DMS 273 (cell line): ENCODE measurements at regions not wholly inside any gene's neighbourhood (a gene's known extent, or its start where the extent isn't known, plus 50 kb on each side); places are given as distances from the start of the nearest gene placed in this dataset.

ENCODE experiments used
- DNase-seq: peaks from one replicate; lab custom pipeline; 2025; ENCODE audit not compliant: unreplicated experiment; lab: John Stamatoyannopoulos, UW

DNA sequence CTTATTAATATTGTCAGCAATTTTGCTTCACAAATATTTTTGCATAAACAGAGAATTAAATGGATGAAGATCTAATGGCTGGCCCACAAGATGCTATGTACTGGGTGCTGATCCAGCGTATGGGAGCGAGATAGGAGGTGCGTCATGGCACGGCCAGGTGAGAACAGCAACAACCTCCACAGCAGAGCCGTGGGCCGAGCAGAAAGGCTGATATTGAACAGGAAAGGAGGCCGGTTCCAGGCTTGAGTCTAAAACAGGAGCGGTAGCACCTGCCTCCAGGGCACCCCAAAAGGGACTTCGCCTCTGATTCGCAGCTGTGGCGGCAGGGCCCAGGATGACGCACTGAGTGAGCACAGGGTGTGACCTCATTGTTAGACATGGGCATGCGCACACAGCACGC, 1502.1 kb downstream of the TBC1D22A start:
- DNase-seq, result no peak

DNA sequence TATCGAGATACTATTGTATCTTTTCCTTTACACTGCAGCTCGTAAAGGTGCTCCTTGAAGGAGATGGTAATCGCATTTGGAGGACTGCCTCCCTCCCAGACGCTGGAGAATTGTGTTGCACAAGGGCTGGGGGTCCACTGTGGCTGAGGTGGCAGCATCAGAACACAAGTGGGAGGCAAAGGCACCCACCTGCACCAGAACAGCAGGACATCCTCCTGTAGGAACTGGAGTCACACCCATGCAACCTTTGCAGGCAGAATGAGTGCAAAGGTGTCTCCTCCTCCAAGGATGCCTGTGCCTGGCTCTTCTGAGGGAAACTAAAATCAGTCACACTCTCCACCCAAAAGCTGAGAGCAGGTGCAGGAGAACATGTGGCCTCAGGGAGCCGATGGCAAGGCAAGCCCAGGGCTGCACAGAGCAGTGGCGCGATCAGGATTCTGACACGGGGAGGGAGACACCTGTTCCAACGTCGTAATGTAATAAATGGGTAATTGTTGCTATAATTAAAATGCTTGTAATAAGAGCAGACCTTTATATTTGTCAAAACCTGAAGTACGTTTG, 1501.4 kb downstream of the TBC1D22A start:
- no peak for DNase-seq

DNA sequence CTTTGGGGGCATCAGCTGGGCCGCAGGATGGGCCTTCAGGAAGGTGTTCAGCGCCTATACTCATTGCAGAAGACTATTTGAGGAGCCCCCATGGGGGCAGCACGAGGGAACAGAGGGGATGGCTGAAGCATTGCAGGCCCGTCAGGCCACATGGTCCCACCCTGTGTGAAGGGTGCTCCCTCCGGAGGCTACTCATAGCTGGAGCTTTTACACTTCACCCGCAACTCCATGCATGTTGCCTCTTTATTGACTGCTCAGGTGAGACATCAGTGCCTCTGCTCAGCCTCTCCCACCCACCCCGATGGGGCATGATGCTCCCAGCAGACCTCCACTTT, 1500.9 kb downstream of the TBC1D22A start:
- DNase-seq, result no peak

DNA sequence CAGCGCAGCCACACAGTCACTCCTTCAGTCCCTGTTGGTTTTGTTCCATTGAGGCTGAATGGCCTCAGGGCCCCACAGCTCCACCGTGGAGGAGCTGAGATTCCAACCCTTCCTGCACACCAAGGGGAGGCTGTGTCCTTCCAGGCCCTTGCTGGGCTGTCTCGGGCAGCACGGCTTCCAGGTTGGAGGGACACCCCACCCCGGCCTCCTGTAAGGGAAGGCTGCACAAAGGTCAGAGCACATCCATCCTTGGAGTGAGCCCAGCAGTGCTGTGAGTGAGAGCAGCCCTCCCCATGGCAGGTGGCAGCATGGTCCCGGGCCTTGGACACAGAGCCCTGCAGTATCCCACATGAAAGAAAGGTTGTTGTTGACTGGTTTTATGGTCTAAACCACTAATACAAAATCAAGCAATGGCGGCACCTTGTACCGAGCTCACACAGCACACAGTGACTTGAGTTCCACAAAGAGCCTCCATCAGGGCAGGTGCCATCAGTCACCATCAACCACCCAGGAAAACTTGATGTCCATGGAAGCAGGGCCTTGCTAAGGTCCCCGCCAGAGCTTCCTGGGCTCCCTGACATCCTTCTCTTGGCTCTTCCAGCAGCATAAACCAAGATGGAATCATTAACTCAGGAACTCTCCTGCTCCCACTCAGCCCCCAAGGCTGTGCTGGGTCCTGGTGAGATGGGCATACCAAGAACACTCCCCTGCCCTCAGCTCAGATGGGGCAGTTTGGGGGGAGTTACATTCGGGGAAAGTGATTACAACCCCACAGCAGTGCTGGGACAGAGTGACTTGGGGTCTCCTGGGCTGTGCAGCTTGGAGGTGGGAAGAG, 1500.4 kb downstream of the TBC1D22A start:
- DNase-seq, result no peak

DNA sequence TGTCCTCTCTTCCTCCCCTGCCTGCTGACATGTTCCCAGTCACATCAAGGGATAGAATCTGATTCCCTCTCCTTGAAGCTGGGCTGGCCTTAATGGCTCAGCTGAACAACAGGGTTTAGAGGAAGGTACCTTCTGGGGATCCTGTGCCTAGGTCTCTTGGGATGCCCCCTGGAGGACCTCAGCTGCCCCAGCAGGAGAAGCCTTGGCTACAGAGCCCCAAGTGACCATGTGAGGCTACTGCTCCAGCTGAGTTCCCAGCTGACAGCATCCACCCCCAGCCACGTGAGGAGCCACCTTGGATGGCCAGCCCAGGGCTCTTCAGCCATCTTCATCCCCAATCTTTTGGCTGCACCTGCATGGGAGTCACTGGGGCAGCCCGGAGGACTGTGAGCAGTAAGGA, 1499.3 kb downstream of the TBC1D22A start:
- no peak for DNase-seq

DNA sequence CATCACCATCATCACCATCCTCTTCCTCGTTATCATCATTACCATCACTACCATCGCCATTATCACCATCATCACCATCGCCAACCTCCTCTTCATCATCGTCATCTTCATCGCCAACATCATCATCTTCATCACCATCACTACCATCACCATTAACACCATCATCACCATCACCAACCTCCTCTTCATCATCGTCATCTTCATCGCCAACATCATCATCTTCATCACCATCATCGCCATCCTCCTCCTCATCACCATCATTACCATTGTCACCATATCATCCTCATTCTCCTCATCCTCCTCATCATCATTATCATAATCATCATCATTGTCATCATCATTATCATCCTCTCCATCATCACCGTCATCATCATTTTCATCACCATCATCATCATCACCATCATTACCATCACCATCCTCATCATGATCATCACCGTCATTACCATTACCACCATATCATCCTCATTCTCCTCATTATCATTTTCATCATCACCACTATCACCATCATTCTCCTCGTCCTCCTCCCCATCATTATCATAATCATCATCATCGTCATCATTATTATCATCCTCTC, 1498.7 kb downstream of the TBC1D22A start:
- DNase-seq, result no peak

DNA sequence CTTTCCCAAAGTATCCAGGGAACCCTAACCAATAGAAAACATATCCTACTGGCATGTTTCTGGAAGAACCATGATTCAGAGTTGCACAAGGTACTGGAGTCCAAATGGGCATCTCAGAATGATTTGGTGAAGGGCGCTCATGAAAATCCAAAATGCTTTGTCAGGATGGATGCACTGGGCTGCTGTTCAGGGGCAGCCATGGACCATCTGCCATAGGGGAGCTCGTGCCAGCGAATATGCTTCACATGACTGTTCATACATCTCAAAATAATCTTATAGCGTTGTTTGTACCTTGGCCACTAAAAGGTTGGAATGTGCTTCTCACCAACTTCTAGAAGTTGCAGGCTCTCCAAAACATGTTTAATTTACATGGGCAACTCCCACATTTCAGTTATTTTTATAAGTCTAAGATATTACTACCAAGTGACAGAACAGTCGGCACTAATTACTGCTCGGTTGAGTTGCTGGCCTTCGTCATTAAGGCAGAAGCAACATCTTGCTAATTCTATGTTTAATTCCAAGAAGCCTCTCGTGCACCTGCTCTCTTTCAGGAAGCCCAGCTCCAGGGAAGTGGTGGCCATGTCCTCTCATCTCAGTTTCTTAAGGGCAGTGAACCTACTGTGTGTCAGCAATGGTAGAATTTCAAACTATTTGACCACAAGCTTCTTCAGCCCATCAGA, 1497.7 kb downstream of the TBC1D22A start:
- DNase-seq, result peak; percentile 64

DNA sequence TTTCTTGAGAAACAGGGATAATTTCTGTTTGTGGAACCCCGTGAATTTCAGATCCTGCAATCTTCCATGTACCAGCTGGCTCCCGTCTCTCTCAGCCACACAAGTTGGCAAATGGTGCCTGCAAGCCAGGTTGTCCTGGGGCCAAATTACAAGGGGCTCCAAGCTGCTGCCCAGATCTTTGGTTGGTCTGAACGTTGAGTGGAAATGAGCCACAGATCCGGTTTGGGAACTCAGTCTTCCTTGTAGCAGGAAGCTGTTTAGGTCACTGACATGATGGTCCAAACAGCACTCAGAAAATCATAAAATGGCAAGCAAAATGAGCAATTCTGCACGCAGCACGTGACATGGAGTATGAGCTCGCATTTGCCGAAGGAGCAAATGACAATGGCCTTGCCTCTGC, 1496.4 kb downstream of the TBC1D22A start:
- DNase-seq, result peak; percentile 56

DNA sequence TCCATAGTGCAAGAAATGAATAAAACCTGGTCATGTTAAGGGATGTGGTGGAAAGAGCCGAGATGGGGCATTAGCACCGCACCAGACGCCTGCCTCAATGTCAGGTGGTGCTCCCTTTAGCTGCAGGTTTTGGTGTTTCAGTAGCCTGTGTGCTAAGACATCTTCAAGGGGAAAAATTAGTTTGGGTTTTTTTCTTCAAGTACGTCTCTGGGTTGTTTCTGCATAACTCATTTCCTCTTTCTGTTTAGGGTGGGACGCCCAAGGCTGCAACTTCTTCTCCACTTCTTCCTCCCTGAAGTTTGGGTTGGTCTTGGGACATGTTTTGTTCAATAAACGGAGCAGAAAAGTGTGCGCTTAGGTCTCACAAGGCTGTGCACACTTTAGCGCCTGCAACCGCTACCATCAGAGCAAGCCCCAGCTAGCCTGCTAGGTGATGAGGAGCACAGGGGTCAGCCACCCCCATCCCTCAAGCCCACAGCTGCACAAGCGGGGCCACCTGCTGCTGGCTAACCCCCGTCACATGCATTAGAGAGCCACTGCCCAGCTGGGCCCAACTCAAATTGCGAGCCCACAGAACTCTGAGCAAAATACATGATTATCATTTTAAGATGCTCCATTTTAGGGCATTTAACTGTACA, 1495.7 kb downstream of the TBC1D22A start:
- DNase-seq, result peak; percentile 12

DNA sequence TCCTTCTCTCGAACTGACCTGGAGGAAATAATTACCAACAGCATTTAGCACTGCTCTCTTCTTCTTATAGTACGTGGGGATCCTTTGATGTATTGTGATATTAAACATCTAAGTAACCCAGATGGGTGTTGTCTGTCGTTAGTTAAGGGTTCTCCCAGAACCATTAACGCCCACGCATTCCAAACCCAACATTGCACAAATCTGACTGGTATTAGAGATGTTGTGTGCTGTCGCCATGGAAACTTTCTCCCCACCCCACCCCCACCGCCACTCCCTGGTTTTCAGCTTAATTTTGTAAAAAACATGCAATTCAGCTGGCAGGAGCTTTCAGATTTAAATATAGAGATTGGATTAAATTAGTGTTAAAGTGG, 1495.2 kb downstream of the TBC1D22A start:
- DNase-seq, result no peak

DNA sequence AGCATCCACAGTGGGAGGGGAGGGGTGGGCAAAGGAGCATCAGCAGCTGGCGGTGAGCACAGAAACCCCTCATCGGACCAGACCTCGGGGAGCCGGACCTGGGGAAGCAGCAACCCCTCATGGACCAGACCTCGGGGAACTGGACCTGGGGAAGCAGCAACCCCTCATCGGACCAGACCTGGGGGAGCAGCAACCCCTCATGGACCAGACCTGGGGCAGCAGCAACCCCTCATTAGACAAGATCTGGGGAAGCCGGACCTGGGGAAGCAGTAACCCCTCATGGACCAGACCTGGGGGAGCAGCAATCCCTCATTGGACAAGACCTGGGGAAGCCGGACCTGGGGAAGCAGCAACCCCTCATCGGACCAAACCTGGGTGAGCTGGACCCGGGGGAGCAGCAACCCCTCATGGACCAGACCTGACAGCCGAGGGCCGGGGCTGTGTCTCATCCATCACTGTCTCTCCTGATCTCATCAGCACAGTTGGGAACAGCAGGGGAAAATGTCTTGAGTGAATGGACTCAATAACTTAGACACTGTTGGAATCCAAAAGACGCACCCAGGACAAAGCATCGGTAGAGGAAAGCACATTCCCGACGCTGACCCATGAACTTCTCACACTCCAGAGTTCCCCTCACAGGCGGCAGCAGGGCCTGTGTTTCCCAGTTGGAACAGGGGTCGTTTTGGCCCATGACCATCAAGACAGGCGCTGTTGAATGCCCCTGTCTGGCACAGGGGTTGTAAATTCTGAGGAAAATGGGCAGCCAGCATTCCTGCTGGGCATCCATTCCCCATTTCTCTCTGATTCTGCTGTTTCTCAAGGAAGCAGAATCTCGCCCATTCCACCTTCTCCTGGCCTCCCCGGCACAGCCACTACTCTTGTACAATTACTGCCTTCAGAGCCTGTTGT, 1494.6 kb downstream of the TBC1D22A start:
- no peak for DNase-seq

DNA sequence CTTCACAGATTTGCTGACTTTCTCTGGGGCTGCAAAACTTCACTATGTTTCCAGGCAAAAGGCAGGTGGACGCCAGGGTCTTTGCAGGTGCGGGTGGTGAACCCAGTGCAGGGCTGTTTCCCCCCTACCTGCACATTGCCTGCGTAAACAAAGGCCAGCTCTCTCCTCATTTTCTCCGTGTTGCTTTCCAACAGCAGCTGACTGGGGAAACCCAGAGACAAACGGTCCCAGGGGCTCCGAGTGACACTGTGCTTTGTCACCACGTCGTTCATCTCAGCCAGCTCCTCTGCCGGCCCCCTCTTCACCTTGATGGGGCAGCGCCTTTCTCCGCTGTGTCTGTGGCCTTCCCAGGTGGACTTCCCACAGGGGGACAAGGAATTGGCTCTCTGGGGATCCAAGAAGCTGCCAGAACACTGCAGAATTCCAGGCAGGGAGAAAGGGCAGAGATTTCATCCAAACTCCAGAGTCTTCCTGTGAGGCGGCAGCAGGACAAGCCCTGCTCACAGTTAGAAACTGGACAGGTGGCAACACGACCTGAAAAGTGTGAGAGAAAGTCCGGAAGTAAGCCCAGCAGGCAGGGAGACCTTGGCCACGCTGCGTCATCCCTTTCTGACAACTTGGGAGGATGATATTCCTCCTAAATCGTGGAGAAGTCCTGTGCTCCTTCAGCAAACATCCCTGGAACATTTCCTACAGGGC, 1493.7 kb downstream of the TBC1D22A start:
- no peak for DNase-seq

DNA sequence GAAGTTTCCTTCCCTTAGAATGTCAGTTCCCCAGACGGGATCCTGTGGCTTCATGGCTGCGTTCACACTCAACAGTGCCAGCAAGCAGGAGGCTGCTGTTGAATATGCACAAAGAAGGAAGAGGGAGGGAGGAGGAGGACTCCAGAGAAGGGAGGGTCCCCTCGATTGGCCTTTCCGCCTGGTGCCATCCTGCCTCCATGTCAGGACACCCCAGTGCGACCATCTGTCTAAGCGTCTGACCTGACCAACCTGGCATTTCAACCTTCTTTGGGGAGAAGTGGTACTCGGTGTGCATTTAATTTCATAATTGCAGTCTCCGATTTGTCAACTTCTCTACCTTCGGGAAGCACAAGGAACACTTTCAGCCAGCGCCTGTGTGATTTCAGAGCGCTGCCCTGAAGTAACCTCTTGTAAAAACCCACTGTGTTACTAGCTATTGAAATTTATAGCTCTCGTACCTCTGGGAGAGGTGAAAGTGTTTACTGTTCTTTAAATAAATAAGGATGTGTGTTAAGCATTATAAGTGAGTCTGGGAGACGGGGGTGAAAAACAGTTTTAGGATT, 1491.9 kb downstream of the TBC1D22A start:
- peak; percentile 56 for DNase-seq

DNA sequence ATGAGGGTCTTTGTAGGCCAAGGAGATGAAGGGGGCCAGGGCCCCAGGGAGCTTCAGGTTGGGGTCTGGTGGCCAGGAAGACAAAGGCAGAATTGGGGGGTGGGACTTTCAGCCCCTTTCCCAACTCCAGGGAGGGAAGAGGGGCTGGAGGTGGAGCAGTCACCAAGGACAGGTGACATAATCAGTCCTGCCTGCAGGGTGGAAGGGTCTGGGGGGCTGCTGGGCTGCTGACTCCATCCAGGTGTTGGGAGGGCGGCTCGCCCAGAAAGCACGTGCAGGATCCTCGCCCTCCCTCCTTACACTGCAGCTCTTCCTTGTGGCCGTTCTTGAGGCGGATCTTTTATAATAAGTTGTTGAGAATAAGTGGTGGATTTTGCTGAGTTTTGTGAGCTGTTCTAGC, 1491.1 kb downstream of the TBC1D22A start:
- no peak for DNase-seq

DNA sequence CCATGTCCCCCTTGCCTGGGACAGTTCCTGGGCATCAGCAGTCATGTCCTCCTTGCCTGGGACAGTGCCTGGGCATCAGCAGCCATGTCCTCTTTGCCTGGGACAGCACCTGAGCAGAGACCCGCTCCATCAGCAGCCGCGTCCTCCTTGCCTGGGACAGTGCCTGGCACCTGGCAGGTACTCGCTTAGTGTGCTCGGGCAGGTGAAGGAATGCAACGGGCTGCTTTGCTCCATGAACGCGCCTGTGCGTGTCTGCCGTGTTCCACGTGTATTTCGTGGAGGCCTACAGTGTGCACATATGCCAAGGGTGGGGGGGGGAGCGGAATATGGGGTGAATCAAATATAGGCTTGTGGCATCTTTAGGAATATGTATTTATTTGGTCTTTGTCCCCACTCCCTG, 1490.7 kb downstream of the TBC1D22A start:
- DNase-seq, result no peak

DNA sequence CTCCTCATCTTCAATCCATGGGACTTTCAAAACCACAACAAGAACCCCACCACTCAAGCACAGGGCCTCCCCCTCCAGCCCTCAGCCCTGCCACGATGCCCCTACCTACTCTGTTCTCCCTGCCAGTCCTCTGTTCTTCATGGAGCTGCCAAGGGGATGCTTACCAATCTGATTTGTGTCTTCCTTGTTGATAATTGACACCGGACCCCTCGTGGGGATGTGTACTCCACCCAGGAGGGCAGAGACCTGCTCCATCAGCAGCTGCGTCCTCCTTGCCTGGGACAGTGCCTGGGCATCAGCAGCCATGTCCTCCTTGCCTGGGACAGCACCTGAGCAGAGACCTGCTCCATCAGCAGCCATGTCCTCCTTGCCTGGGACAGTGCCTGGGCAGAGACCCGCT, 1489.2 kb downstream of the TBC1D22A start:
- no peak for DNase-seq

DNA sequence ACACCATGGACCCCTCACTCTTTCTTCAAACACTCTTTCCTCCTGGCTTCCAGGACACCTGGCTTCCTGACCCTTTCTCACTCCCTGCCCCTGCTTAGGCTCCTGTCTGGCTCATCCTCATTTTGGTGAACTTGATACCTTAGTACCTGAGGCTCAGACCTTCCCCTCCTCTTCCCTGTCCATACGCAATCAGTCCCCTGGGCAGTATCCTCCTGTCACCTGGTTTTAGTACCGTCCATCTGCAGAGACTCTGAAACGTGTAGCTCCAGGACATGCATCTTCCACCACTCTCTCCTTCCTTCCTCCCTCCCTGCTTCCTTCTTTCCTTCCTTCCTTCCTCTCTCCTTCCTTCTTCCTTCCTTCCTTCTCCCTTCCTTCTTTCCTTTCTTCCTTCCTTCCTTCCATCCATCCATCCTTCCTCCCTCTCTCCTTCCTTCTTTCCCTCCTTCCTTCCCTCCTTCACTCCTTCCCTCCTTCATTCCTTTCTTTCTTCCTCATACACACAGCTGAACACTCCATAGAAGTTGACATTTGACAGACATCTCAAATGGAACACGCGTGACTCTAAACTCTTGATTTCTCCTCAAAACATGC, 1488.6 kb downstream of the TBC1D22A start:
- no peak for DNase-seq

DNA sequence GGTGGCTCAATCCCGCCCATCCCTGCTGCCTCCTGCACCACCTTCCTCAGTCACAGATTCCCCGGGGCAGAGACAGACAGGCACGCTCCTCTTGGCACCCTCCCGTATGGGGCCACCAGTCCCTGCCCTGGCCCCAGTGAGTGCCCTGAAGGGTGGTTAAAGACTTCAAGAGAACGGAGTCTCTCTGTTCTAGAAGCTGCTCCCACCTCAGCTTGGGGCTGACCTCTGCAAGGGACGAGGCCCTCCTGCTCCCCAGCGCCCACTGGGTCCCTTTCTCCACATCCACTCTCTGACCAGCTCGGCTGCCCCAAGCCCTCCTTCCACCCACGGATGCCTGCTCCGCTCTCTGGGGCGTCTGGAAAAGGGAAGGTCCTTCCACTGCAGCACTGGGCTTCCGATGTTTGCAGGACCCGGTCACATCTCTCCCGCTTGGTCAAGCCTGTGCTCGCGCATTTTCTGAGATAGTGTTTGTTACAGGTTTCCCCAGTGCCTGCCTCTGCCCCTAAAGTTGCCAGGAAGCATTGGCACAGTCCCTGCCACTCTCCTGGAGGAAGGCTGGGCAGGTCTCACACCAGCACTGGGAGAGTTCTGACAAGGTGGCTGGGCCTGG, 1487.9 kb downstream of the TBC1D22A start:
- DNase-seq, result no peak

DNA sequence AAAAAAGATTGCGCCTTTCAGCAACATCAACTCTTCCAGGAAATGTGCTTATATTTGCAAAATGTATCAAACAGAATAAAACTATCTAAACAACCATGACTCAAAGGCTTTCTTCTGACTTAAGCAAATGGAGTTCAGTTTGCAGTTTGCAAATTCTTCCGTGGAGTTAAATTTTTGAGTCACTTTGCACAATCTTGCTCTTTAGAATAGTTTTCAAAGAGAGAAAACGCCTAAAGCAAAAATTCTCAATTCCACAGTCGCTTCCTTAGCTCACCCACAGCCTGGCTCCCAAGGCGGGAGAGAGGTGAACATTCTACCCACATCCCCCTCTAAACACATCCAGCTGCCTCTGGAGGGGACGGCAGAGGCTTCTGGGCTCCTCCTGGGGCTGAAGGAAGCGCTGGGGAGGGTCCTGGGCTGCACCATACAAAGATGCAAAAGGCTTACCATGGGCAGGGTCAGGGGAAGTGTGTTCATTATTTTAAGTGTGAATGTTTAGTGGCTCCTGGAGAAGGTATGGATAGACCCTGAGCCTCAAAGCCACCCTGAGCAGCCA, 1487.3 kb downstream of the TBC1D22A start:
- DNase-seq, result no peak
